ENCODE measurements at regions not wholly inside any gene's neighbourhood (a gene's known extent, or its start where the extent isn't known, plus 50 kb on each side); places are given as distances from the start of the nearest gene placed in this dataset.

DNA sequence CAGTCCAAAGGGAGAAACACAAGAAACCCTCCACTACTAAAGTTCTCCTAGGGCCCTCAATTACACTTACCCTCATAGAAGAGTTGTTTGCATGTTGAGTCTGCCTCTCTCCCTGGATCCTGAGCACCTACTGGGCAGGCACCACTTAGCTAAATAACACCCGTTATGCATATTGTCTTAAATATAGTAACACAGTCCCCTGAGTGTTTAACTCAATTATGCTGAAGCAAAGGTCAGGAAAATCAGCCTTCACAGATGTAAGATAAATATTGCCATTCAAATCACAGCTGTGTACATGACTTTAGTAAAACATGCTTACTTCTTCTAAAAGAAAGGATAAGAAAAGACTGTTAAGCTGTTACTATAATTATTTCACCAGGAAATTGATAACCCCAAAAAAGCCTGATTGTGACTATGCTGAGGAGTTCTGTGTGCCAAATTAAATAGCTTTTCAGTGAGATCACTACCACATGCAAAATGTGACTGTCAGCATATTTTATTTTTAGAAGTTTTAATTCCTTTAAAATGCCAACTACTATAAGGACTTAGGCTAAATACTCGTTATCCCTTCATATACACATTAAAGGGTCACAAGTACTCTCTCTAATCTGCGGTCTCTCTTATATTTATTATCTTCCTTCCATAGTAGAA, 733.9 kb upstream of the PHF14 start:
- H3K4me1 Mint-ChIP-seq: no peaks in the 10 kb centered on the region
- Histone ChIP-seq H3K4me3 (replicated peaks in 1 of 3; ENCODE audit: low read depth in 2 of 3, low read length in 3 of 3) (no peak overlapping the region), H3K27me3 (ENCODE audit: control insufficient read depth in 2 of 2, insufficient read depth in 2 of 2, low read length in 2 of 2) (no peaks in the 10 kb centered on the region), H3K36me3 (replicated peaks in 1 of 2; ENCODE audit: control insufficient read depth in 1 of 2, insufficient read depth in 2 of 2, low read length in 2 of 2) (no peaks in the 10 kb centered on the region), H3K9ac (ENCODE audit: insufficient read depth, low read length, poor library complexity, severe bottlenecking) (no peak overlapping the region), H2AFZ (ENCODE audit: insufficient read depth, low read depth, low read length, poor library complexity, severe bottlenecking) (no peak overlapping the region), H3K27ac (ENCODE audit: low read depth in 1 of 2, low read length in 2 of 2) (no peak overlapping the region), H3K4me2 (replicated peaks; ENCODE audit: extremely low read depth, low read length, poor library complexity, severe bottlenecking) (no peak overlapping the region), H3K4me1 (ENCODE audit: control insufficient read depth in 1 of 2, insufficient read depth in 2 of 2, low read length in 2 of 2) (no peaks in the 10 kb centered on the region), H4K20me1 (ENCODE audit: insufficient read depth, low read length) (no peaks in the 10 kb centered on the region), H3K79me2 (ENCODE audit: insufficient read depth, low read length) (no peaks in the 10 kb centered on the region), H3K9me3 (replicated peaks in 1 of 2; ENCODE audit: control insufficient read depth in 1 of 2, insufficient read depth in 1 of 2, low read length in 2 of 2) (no peaks in the 10 kb centered on the region)
- no peak overlapping the region for H3K4me3 Mint-ChIP-seq
- peaks cover 0 to 6% (median 4%) of the 10 kb centered on the region in 7 donors for H3K9me3 Mint-ChIP-seq
- no peaks in the 10 kb centered on the region for H3K36me3 Mint-ChIP-seq
- 100% methylated on average over 1 of the region's 3 CpGs for WGBS (ENCODE audit: insufficient coverage)
- H3K27me3 Mint-ChIP-seq (ENCODE audit: low read depth in 3 of 3): peaks cover 0 to 3% (median 0%) of the 10 kb centered on the region in 3 donors
- no peak for DNase-seq
- no peak overlapping the region for H3K27ac Mint-ChIP-seq
- TF ChIP-seq, protein P1, sequence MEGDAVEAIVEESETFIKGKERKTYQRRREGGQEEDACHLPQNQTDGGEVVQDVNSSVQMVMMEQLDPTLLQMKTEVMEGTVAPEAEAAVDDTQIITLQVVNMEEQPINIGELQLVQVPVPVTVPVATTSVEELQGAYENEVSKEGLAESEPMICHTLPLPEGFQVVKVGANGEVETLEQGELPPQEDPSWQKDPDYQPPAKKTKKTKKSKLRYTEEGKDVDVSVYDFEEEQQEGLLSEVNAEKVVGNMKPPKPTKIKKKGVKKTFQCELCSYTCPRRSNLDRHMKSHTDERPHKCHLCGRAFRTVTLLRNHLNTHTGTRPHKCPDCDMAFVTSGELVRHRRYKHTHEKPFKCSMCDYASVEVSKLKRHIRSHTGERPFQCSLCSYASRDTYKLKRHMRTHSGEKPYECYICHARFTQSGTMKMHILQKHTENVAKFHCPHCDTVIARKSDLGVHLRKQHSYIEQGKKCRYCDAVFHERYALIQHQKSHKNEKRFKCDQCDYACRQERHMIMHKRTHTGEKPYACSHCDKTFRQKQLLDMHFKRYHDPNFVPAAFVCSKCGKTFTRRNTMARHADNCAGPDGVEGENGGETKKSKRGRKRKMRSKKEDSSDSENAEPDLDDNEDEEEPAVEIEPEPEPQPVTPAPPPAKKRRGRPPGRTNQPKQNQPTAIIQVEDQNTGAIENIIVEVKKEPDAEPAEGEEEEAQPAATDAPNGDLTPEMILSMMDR (IDR thresholded peaks at IDR 0.05): no peak
- intact Hi-C loops (cut with micrococcal nuclease): no loop called here

DNA sequence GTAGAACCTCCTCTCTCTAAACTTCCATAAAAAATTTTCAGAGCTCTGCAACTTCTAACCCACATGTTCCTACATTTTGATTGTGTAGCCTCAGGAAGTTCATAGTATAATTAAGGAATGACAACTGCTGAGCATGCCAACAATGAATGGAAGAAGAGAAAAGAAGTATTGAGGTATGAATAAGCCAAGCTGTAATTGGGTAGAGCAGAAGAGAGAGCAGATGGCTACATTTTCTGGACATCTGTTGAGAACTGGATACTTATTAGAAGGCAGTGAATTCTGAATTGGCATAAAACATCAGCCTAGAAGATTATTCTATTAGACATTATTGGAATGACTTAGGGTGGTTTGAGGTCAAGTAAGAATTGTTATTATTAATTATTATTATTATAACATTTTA, 728.3 kb upstream of the PHF14 start:
- Histone ChIP-seq H4K20me1 (ENCODE audit: insufficient read depth, low read length) (no peaks in the 10 kb centered on the region), H2AFZ (ENCODE audit: insufficient read depth, low read depth, low read length, poor library complexity, severe bottlenecking) (no peak overlapping the region), H3K9ac (ENCODE audit: insufficient read depth, low read length, poor library complexity, severe bottlenecking) (no peak overlapping the region), H3K4me3 (replicated peaks in 1 of 3; ENCODE audit: low read depth in 2 of 3, low read length in 3 of 3) (no peak overlapping the region), H3K9me3 (replicated peaks in 1 of 2; ENCODE audit: control insufficient read depth in 1 of 2, insufficient read depth in 1 of 2, low read length in 2 of 2) (peaks cover 22 to 25% of the 10 kb centered on the region in 2 donors), H3K4me1 (ENCODE audit: control insufficient read depth in 1 of 2, insufficient read depth in 2 of 2, low read length in 2 of 2) (no peaks in the 10 kb centered on the region), H3K27ac (ENCODE audit: low read depth in 1 of 2, low read length in 2 of 2) (no peak overlapping the region), H3K4me2 (replicated peaks; ENCODE audit: extremely low read depth, low read length, poor library complexity, severe bottlenecking) (no peak overlapping the region), H3K36me3 (replicated peaks in 1 of 2; ENCODE audit: control insufficient read depth in 1 of 2, insufficient read depth in 2 of 2, low read length in 2 of 2) (no peaks in the 10 kb centered on the region), H3K27me3 (ENCODE audit: control insufficient read depth in 2 of 2, insufficient read depth in 2 of 2, low read length in 2 of 2) (no peaks in the 10 kb centered on the region), H3K79me2 (ENCODE audit: insufficient read depth, low read length) (no peaks in the 10 kb centered on the region)
- no peaks in the 10 kb centered on the region for H3K36me3 Mint-ChIP-seq
- DNase-seq: no peak
- H3K4me3 Mint-ChIP-seq: no peak overlapping the region
- TF ChIP-seq, protein P1 (IDR thresholded peaks at IDR 0.05): no peak
- no peaks in the 10 kb centered on the region for H3K27me3 Mint-ChIP-seq (ENCODE audit: low read depth in 3 of 3)
- H3K9me3 Mint-ChIP-seq: peaks cover 6 to 28% (median 17%) of the 10 kb centered on the region in 7 donors
- no peak overlapping the region for H3K27ac Mint-ChIP-seq
- H3K4me1 Mint-ChIP-seq: no peaks in the 10 kb centered on the region
- intact Hi-C loops (cut with micrococcal nuclease): no loop called here
